ENCODE measurements at regions not wholly inside any gene's neighbourhood (a gene's known extent, or its start where the extent isn't known, plus 50 kb on each side); places are given as distances from the start of the nearest gene placed in this dataset.

- TF ChIP-seq USF1 (IDR thresholded peaks at IDR 0.05) (no peak), TCF12 (IDR thresholded peaks at IDR 0.05; ENCODE audit: low read depth) (no peak), REST (IDR thresholded peaks at IDR 0.05; ENCODE audit: low read depth) (no peak), RAD21 (IDR thresholded peaks at IDR 0.05; ENCODE audit: low read depth) (no peak), CREB1 (IDR thresholded peaks at IDR 0.05; ENCODE audit: low read depth) (no peak), FOXM1 (IDR thresholded peaks at IDR 0.05; ENCODE audit: borderline replicate concordance, low read depth) (no peak), TAF1 (IDR thresholded peaks at IDR 0.05; ENCODE audit: low read depth) (no peak), ZBTB7A (IDR thresholded peaks at IDR 0.05; ENCODE audit: low read depth) (no peak)
Measured at GRCh38 chr6:22421198-22421597, 124.4 kb upstream of the PRL start.

GRCh38 chr6:22424196-22424595 is 127.4 kb upstream of the PRL start:
- TF ChIP-seq CREB1 (IDR thresholded peaks at IDR 0.05; ENCODE audit: low read depth) (no peak), REST (IDR thresholded peaks at IDR 0.05; ENCODE audit: low read depth) (no peak), RAD21 (IDR thresholded peaks at IDR 0.05; ENCODE audit: low read depth) (no peak), USF1 (IDR thresholded peaks at IDR 0.05) (no peak), NFIC (IDR thresholded peaks at IDR 0.05) (no peak), EGR1 (IDR thresholded peaks at IDR 0.05) (no peak)

- TF ChIP-seq REST (IDR thresholded peaks at IDR 0.05; ENCODE audit: low read depth): no peak
- no peak for TF ChIP-seq NFIC (IDR thresholded peaks at IDR 0.05)
- TF ChIP-seq MAX (IDR thresholded peaks at IDR 0.05): no peak
- TF ChIP-seq CREB1 (IDR thresholded peaks at IDR 0.05; ENCODE audit: low read depth): no peak
- TF ChIP-seq EGR1 (IDR thresholded peaks at IDR 0.05): no peak
- TF ChIP-seq TEAD4 (IDR thresholded peaks at IDR 0.05): no peak
- TF ChIP-seq ZBTB7A (IDR thresholded peaks at IDR 0.05; ENCODE audit: low read depth): no peak
- no peak for TF ChIP-seq USF1 (IDR thresholded peaks at IDR 0.05)
- no peak for TF ChIP-seq EP300 (IDR thresholded peaks at IDR 0.05; ENCODE audit: borderline replicate concordance)
Measured at GRCh38 chr6:22432060-22432459, 135.2 kb upstream of the PRL start.

GRCh38 chr6:22433745-22434144 is 135.6 kb upstream of the HDGFL1 start:
- TF ChIP-seq USF1 (IDR thresholded peaks at IDR 0.05) (no peak), TCF12 (IDR thresholded peaks at IDR 0.05; ENCODE audit: low read depth) (no peak), RAD21 (IDR thresholded peaks at IDR 0.05; ENCODE audit: low read depth) (no peak), REST (IDR thresholded peaks at IDR 0.05; ENCODE audit: low read depth) (no peak), EP300 (IDR thresholded peaks at IDR 0.05; ENCODE audit: borderline replicate concordance) (no peak), MAX (IDR thresholded peaks at IDR 0.05) (no peak), CEBPB (IDR thresholded peaks at IDR 0.05) (no peak), FOXM1 (IDR thresholded peaks at IDR 0.05; ENCODE audit: borderline replicate concordance, low read depth) (no peak), YY1 (IDR thresholded peaks at IDR 0.05; ENCODE audit: low read depth) (no peak), EGR1 (IDR thresholded peaks at IDR 0.05) (no peak)

All from Ishikawa (cell line).